IMR-90 (cell line): ENCODE measurements at regions not wholly inside any gene's neighbourhood (a gene's known extent, or its start where the extent isn't known, plus 50 kb on each side); places are given as distances from the start of the nearest gene placed in this dataset.

Experiments
- ATAC-seq: fragments of 200-7000 bp; cut with Tn5 transposase; 2 replicates; pipeline ENCODE4 v1.9.1; 2020; ENCODE audit warnings: low read depth, mild to moderate bottlenecking, moderate library complexity
- BruUV-seq: library from RNA; stranded (reverse); fragments of 400-500 nt; replicated peaks from 2 replicates; lab custom pipeline; 2021; lab: Mats Ljungman, UMichigan
- CTCF ChIA-PET: fragments of 300-600 bp; formaldehyde crosslinking; extraction: SDS; loops from one replicate; lab custom pipeline; 2021; ENCODE audit warnings: antibody characterized with exemption; lab: Yijun Ruan, JAX
- POLR2A ChIA-PET: fragments of 300-600 bp; sonication (Branson Sonifier 250); formaldehyde crosslinking; loops from one replicate; lab custom pipeline; 2022; ENCODE audit warnings: antibody characterized with exemption; ENCODE audit not compliant: unreplicated experiment; lab: Charles Lee
- DNase-seq: peaks from one replicate; pipeline ENCODE4 v3.0.0; 2013
- H2AFZ ChIP-seq: replicated peaks from 2 replicates; pipeline ENCODE3; 2013; ENCODE audit warnings: low read length, mild to moderate bottlenecking; ENCODE audit not compliant: poor library complexity
- H2AK5ac ChIP-seq: 2 replicates; pipeline ENCODE4 v1.6.1; 2013; ENCODE audit warnings: low read depth, low read length, inconsistent platforms
- H2AK9ac ChIP-seq: replicated peaks from 2 replicates; pipeline ENCODE3; 2013; ENCODE audit warnings: mild to moderate bottlenecking, low read depth, low read length, moderate library complexity; ENCODE audit not compliant: poor library complexity
- H2BK120ac ChIP-seq: 2 replicates; pipeline ENCODE4 v1.6.1; 2013; ENCODE audit warnings: low read depth, low read length, inconsistent platforms
- H2BK15ac ChIP-seq: 3 replicates; pipeline ENCODE4 v1.6.1; 2013; ENCODE audit warnings: low read depth, low read length, inconsistent platforms
- H2BK20ac ChIP-seq: 2 replicates; pipeline ENCODE4 v1.6.1; 2013; ENCODE audit warnings: low read depth, mild to moderate bottlenecking, inconsistent platforms, low read length, moderate library complexity
- H2BK5ac ChIP-seq: 2 replicates; pipeline ENCODE4 v1.6.1; 2013; ENCODE audit warnings: mild to moderate bottlenecking, low read depth, low read length, inconsistent platforms; ENCODE audit not compliant: poor library complexity, severe bottlenecking
- H3K14ac ChIP-seq: replicated peaks from 2 replicates; pipeline ENCODE4 v1.6.1; 2013; ENCODE audit warnings: low read depth, low read length, inconsistent platforms
- H3K18ac ChIP-seq: 2 replicates; pipeline ENCODE4 v1.6.1; 2013; ENCODE audit warnings: low read depth, low read length, control low read depth
- H3K23ac ChIP-seq: 2 replicates; pipeline ENCODE4 v1.6.1; 2013; ENCODE audit warnings: low read depth, low read length, inconsistent platforms
- H3K27ac ChIP-seq: 2 replicates; pipeline ENCODE4 v1.5.1; 2013; ENCODE audit warnings: mild to moderate bottlenecking, control low read depth, low read length; ENCODE audit not compliant: insufficient read depth
- H3K27me3 ChIP-seq: 2 replicates; pipeline ENCODE4 v1.6.1; 2013; ENCODE audit warnings: low read length; ENCODE audit not compliant: control insufficient read depth, insufficient read depth
- H3K36me3 ChIP-seq: 2 replicates; pipeline ENCODE4 v1.6.1; 2013; ENCODE audit warnings: low read length, mixed read lengths; ENCODE audit not compliant: control insufficient read depth, insufficient read depth
- H3K4ac ChIP-seq: 2 replicates; pipeline ENCODE4 v1.6.1; 2013; ENCODE audit warnings: low read depth, low read length, inconsistent platforms
- H3K4me1 ChIP-seq: 2 replicates; pipeline ENCODE4 v1.6.1; 2013; ENCODE audit warnings: low read length, mixed read lengths; ENCODE audit not compliant: control insufficient read depth, insufficient read depth
- H3K4me2 ChIP-seq: 2 replicates; pipeline ENCODE4 v1.6.1; 2013; ENCODE audit warnings: low read depth, mild to moderate bottlenecking, control low read depth, low read length, moderate library complexity
- H3K4me3 ChIP-seq: 2 replicates; pipeline ENCODE4 v1.5.1; 2013; ENCODE audit warnings: low read depth, mild to moderate bottlenecking, control low read depth, low read length, moderate library complexity; ENCODE audit not compliant: insufficient read depth
- H3K56ac ChIP-seq: 2 replicates; pipeline ENCODE4 v1.6.1; 2013; ENCODE audit warnings: low read length, inconsistent platforms; ENCODE audit not compliant: insufficient read depth; ENCODE audit errors: extremely low read depth
- H3K79me1 ChIP-seq, 2 experiments: 2 replicates each; pipeline ENCODE4 v1.6.1; 2013; ENCODE audit warnings: low read length in 2 of 2, inconsistent platforms in 1 of 2, low read depth in 1 of 2
- H3K9ac ChIP-seq: 2 replicates; pipeline ENCODE4 v1.6.1; 2013; ENCODE audit warnings: low read depth, low read length, control low read depth
- H3K9me1 ChIP-seq: 2 replicates; pipeline ENCODE4 v1.6.1; 2013; ENCODE audit warnings: low read length, inconsistent platforms; ENCODE audit not compliant: insufficient read depth
- H3K9me3 ChIP-seq: 2 replicates; pipeline ENCODE4 v1.6.1; 2013; ENCODE audit warnings: low read length; ENCODE audit not compliant: control insufficient read depth, insufficient read depth
- H4K20me1 ChIP-seq: 2 replicates; pipeline ENCODE4 v1.6.1; 2013; ENCODE audit warnings: low read length, inconsistent platforms; ENCODE audit not compliant: insufficient read depth
- H4K5ac ChIP-seq: 2 replicates; pipeline ENCODE4 v1.6.1; 2013; ENCODE audit warnings: mild to moderate bottlenecking, low read depth, low read length, control low read depth
- H4K8ac ChIP-seq, 2 experiments: 2 replicates each; pipeline ENCODE4 v1.6.1; 2013; ENCODE audit warnings: low read depth in 2 of 2, low read length in 2 of 2, control low read depth in 1 of 2, inconsistent platforms in 1 of 2
- H4K91ac ChIP-seq: 2 replicates; pipeline ENCODE4 v1.6.1; 2013; ENCODE audit warnings: low read depth, low read length, inconsistent platforms; ENCODE audit not compliant: insufficient read depth
- CEBPB ChIP-seq: IDR thresholded peaks from 2 replicates; pipeline ENCODE4 v1.6.1; 2012; ENCODE audit warnings: low read depth, low read length, improper control_type of control experiment
- ELK1 ChIP-seq: fragments of 150-350 bp; IDR thresholded peaks from 2 replicates; pipeline ENCODE4 v1.6.1; 2016; ENCODE audit warnings: low read depth, mild to moderate bottlenecking, low read length, moderate library complexity, borderline replicate concordance
- NFE2L2 ChIP-seq: fragments of 150-350 bp; IDR thresholded peaks from 2 replicates; pipeline ENCODE4 v1.6.1; 2016; ENCODE audit warnings: low read depth, mild to moderate bottlenecking, low read length
- WGBS, 2 experiments: methylation state at CpG; one replicate each; pipeline versions ENCODE4 v1.1.5 to v1.1.7; 2013; ENCODE audit warnings: missing lambda C conversion rate in 2 of 2; ENCODE audit not compliant: insufficient read length in 1 of 2; ENCODE audit errors: extremely low coverage in 2 of 2; 5-methylcytosine and 5-hydroxymethylcytosine counted together
- dilution Hi-C: fragments of 300-500 bp; cut with HindIII; formaldehyde crosslinking; loops from one replicate; pipeline ENCODE4 v1.14.3; 2018; ENCODE audit warnings: low sequenced_read_pairs; ENCODE audit not compliant: unreplicated experiment
- in situ Hi-C: fragments of 300-500 bp; cut with MboI; formaldehyde crosslinking; loops from 3 replicates; pipeline ENCODE4 v1.14.3; 2019; ENCODE audit warnings: low sequenced_read_pairs, inconsistent platforms, mixed read lengths
- intact Hi-C: fragments of 100-400 bp; cut with micrococcal nuclease; formaldehyde crosslinking; loops from 2 replicates; pipeline ENCODE4 v1.10.0; 2022

GRCh38 chr6:81668615-81669047 lies 83.8 kb downstream of the TENT5A start:
- in situ Hi-C loops, result no loop called here
- dilution Hi-C loops, result no loop called here

More at GRCh38 chr6:81668615-81669047, 83.8 kb downstream of the TENT5A start:
- ATAC-seq (no peak), DNase-seq (no peak)
- Histone ChIP-seq H3K4me3 (no peak overlapping the region), H2BK15ac (no peak overlapping the region), H3K4me1 (no peaks in the 10 kb centered on the region), H3K36me3 (no peaks in the 10 kb centered on the region), H3K23ac (no peak overlapping the region), H3K9me1 (no peaks in the 10 kb centered on the region), H4K20me1 (no peaks in the 10 kb centered on the region), H3K9ac (no peak overlapping the region), H4K91ac (no peak overlapping the region), H2BK5ac (no peak overlapping the region), H3K18ac (no peak overlapping the region), H3K79me1 (no peaks in the 10 kb centered on the region), H3K27ac (no peak overlapping the region), H2BK20ac (no peak overlapping the region), H3K4ac (no peak overlapping the region), H4K5ac (no peak overlapping the region), H3K4me2 (no peak overlapping the region), H4K8ac (no peak overlapping the region), H2AK5ac (no peak overlapping the region), H2BK120ac (no peak overlapping the region), H2AFZ (no peak overlapping the region), H2AK9ac (no peak overlapping the region), H3K56ac (no peak overlapping the region), H3K9me3 (no peaks in the 10 kb centered on the region), H3K27me3 (no peaks in the 10 kb centered on the region), H3K14ac (no peak overlapping the region)
- no TSS peak for BruUV-seq
- no CpG with 5 or more reads among the region's 1 CpG for WGBS, 2 experiments
- POLR2A ChIA-PET, result no interaction called here
- CTCF ChIA-PET, result no interaction called here
- intact Hi-C loops, result no loop called here
- no peak for TF ChIP-seq ELK1
- TF ChIP-seq CEBPB, result no peak
- no peak for TF ChIP-seq NFE2L2
